ENCODE measurements at regions not wholly inside any gene's neighbourhood (a gene's known extent, or its start where the extent isn't known, plus 50 kb on each side); places are given as distances from the start of the nearest gene placed in this dataset.

DNA sequence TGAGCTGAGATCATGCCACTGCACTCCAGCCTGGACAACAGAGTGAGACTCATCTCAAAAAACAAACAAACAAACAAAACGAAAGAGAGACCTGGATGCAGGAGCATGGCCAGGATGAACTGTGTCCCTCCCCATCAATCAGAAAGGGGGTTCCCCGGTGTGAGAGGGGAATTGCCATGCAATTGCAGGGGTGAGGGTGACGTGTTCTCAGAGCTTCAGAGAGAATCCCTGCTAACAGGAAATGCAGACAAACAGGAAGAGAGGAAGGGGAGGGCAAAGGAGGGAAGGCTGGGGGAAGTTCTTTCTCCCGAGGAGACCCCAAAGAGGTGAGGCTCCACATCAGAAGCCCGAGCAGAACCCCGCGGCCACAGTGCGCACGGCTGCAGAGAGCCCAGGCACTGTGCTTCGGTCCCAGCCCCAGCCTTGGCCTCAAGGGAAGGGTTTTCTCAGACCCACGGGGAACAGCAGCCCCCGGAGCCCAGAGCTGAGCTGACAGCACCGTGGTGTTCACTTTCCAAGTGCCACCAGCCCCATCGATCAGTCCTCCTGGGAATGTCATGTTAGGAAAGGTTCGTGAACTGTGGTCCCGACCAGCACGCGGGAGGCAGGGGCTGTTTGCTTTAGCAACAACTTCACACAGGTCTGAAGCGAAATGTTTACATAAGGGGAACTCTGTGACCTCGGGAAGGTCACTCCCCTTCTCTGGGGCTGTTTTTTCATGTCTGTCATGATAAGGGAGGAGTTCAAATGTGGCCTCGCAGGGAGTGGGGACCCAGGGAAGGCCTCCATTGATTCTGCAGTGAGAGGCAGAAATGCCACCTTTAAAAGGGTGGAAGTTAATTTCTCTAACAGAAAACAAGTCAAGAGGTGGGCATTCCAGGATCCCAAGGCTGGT, 108.0 kb upstream of the ANO1 start (continued):
- TF ChIP-seq EZH2 (IDR thresholded peaks at IDR 0.05) = no peak
- no peak for TF ChIP-seq TCF7L2 (IDR thresholded peaks at IDR 0.05; ENCODE audit: borderline replicate concordance, extremely low read depth, insufficient read depth, insufficient read length)
- no peak for TF ChIP-seq SRF (IDR thresholded peaks at IDR 0.05; ENCODE audit: low read depth)
- TF ChIP-seq RAD21 (IDR thresholded peaks at IDR 0.05; ENCODE audit: low read depth) = no peak
- TF ChIP-seq ELF1 (IDR thresholded peaks at IDR 0.05; ENCODE audit: borderline replicate concordance, low read depth) = no peak
- TF ChIP-seq SP1 (IDR thresholded peaks at IDR 0.05; ENCODE audit: low read depth) = no peak
- TF ChIP-seq JUND (IDR thresholded peaks at IDR 0.05) = no peak
- TF ChIP-seq, protein P1, sequence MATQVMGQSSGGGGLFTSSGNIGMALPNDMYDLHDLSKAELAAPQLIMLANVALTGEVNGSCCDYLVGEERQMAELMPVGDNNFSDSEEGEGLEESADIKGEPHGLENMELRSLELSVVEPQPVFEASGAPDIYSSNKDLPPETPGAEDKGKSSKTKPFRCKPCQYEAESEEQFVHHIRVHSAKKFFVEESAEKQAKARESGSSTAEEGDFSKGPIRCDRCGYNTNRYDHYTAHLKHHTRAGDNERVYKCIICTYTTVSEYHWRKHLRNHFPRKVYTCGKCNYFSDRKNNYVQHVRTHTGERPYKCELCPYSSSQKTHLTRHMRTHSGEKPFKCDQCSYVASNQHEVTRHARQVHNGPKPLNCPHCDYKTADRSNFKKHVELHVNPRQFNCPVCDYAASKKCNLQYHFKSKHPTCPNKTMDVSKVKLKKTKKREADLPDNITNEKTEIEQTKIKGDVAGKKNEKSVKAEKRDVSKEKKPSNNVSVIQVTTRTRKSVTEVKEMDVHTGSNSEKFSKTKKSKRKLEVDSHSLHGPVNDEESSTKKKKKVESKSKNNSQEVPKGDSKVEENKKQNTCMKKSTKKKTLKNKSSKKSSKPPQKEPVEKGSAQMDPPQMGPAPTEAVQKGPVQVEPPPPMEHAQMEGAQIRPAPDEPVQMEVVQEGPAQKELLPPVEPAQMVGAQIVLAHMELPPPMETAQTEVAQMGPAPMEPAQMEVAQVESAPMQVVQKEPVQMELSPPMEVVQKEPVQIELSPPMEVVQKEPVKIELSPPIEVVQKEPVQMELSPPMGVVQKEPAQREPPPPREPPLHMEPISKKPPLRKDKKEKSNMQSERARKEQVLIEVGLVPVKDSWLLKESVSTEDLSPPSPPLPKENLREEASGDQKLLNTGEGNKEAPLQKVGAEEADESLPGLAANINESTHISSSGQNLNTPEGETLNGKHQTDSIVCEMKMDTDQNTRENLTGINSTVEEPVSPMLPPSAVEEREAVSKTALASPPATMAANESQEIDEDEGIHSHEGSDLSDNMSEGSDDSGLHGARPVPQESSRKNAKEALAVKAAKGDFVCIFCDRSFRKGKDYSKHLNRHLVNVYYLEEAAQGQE (IDR thresholded peaks at IDR 0.05; ENCODE audit: low read depth) = no peak
- no peak for TF ChIP-seq MAX (IDR thresholded peaks at IDR 0.05)

Measured in HCT116 (cell line).